Neural cell (in vitro differentiated cells): ENCODE measurements at regions not wholly inside any gene's neighbourhood (a gene's known extent, or its start where the extent isn't known, plus 50 kb on each side); places are given as distances from the start of the nearest gene placed in this dataset.
"Not testable (repeated sequence)": the region's sequence is repeated elsewhere in the genome, so short reads cannot be mapped to it uniquely, and the experiment has no call there.

Experiments
- H2AFZ ChIP-seq: fragments of 200-600, 300-800 bp; sonication (generic), shearing (Covaris generic); 2 replicates; pipeline ENCODE4 v1.6.0; 2014; ENCODE audit warnings: low read depth, mild to moderate bottlenecking, antibody characterized with exemption, low read length, moderate library complexity
- H3F3A ChIP-seq: fragments of 200-600 bp; shearing (Covaris generic); 2 replicates; pipeline ENCODE4 v1.6.1; 2016; ENCODE audit warnings: mild to moderate bottlenecking, moderate library complexity, mixed read lengths, antibody characterized with exemption, low read length; ENCODE audit not compliant: insufficient read depth, poor library complexity, severe bottlenecking
- H3K27ac ChIP-seq: fragments of 200-600, 300-800 bp; sonication (generic), shearing (Covaris generic); 2 replicates; pipeline ENCODE4 v1.5.1; 2014; ENCODE audit warnings: mild to moderate bottlenecking, low read length, moderate library complexity
- H3K27me3 ChIP-seq: fragments of 300-800, 200-600 bp; sonication (generic), shearing (Covaris generic); 2 replicates; pipeline ENCODE4 v1.6.0; 2014; ENCODE audit warnings: mild to moderate bottlenecking, low read depth, low read length, moderate library complexity; ENCODE audit not compliant: insufficient read depth
- H3K36me3 ChIP-seq: fragments of 300-800, 200-600 bp; sonication (generic), shearing (Covaris generic); 2 replicates; pipeline ENCODE4 v1.5.1; 2014; ENCODE audit warnings: mild to moderate bottlenecking, antibody characterized with exemption, low read length, moderate library complexity; ENCODE audit not compliant: insufficient read depth
- H3K4me2 ChIP-seq: fragments of 300-800, 200-600 bp; sonication (generic), shearing (Covaris generic); 2 replicates; pipeline ENCODE4 v1.6.0; 2014; ENCODE audit warnings: mild to moderate bottlenecking, low read length
- H3K4me3 ChIP-seq: fragments of 300-800, 200-600 bp; sonication (generic), shearing (Covaris generic); 2 replicates; pipeline ENCODE4 v1.5.1; 2014; ENCODE audit warnings: mild to moderate bottlenecking, low read length, moderate library complexity
- H3K79me2 ChIP-seq: fragments of 200-600 bp; shearing (Covaris generic); replicated peaks from 2 replicates; pipeline ENCODE4 v1.6.0; 2014; ENCODE audit warnings: mild to moderate bottlenecking, low read length, moderate library complexity; ENCODE audit not compliant: insufficient read depth
- H3K9ac ChIP-seq: fragments of 300-800, 200-600 bp; sonication (generic), shearing (Covaris generic); 2 replicates; pipeline ENCODE4 v1.6.1; 2016; ENCODE audit warnings: mild to moderate bottlenecking, low read length, mixed read lengths
- H3K9me2 ChIP-seq: fragments of 200-600 bp; shearing (Covaris generic); 2 replicates; pipeline ENCODE4 v1.6.1; 2016; ENCODE audit warnings: mild to moderate bottlenecking, low read length, mixed read lengths; ENCODE audit not compliant: insufficient read depth
- H3K9me3 ChIP-seq: fragments of 200-600, 300-800 bp; sonication (generic), shearing (Covaris generic); 2 replicates; pipeline ENCODE4 v1.6.1; 2016; ENCODE audit warnings: mild to moderate bottlenecking, mixed run types, low read length, moderate library complexity, mixed read lengths
- H4K20me1 ChIP-seq: fragments of 200-600 bp; shearing (Covaris generic); 2 replicates; pipeline ENCODE4 v1.6.1; 2016; ENCODE audit warnings: mild to moderate bottlenecking, mixed run types; ENCODE audit not compliant: insufficient read depth
- CTCF ChIP-seq: fragments of 450-650 bp; IDR thresholded peaks from 2 replicates; pipeline ENCODE4 v1.5.1; 2014; ENCODE audit warnings: antibody characterized with exemption, mild to moderate bottlenecking, moderate library complexity; ENCODE audit not compliant: poor library complexity, severe bottlenecking
- EP300 ChIP-seq: fragments of 450-650 bp; conservative IDR thresholded peaks from 2 replicates; pipeline ENCODE4 v1.6.1; 2014; ENCODE audit warnings: antibody characterized with exemption, mild to moderate bottlenecking, moderate library complexity; ENCODE audit not compliant: poor library complexity, severe bottlenecking
- EZH2 ChIP-seq: fragments of 200-600, 300-800 bp; shearing (Covaris generic), sonication (generic); IDR thresholded peaks from 2 replicates; pipeline ENCODE4 v1.6.1; 2014; ENCODE audit warnings: antibody characterized with exemption, low read length, borderline replicate concordance, mild to moderate bottlenecking; ENCODE audit not compliant: insufficient read depth, poor library complexity, severe bottlenecking
- MXI1 ChIP-seq: fragments of 450-650 bp; conservative IDR thresholded peaks from 2 replicates; pipeline ENCODE4 v1.6.1; 2014; ENCODE audit warnings: antibody characterized with exemption, mild to moderate bottlenecking; ENCODE audit not compliant: poor library complexity, severe bottlenecking
- POLR2AphosphoS5 ChIP-seq: IDR thresholded peaks from 2 replicates; pipeline ENCODE4 v1.6.1; 2012
- RAD21 ChIP-seq: fragments of 450-650 bp; conservative IDR thresholded peaks from 2 replicates; pipeline ENCODE4 v1.6.1; 2014; ENCODE audit warnings: antibody characterized with exemption, mild to moderate bottlenecking, moderate library complexity
- SMC3 ChIP-seq: fragments of 450-650 bp; conservative IDR thresholded peaks from 2 replicates; pipeline ENCODE4 v1.6.1; 2014; ENCODE audit warnings: antibody characterized with exemption, mild to moderate bottlenecking, moderate library complexity; ENCODE audit not compliant: poor library complexity

GRCh38 chr1:104132382-104132973 lies 382.8 kb downstream of the AMY1C start:
- Histone ChIP-seq H3K27me3 (no peaks in the 10 kb centered on the region), H3K9me2 (no peaks in the 10 kb centered on the region), H4K20me1 (no peaks in the 10 kb centered on the region), H3K27ac (no peak overlapping the region), H3F3A (no peaks in the 10 kb centered on the region), H3K4me2 (no peak overlapping the region), H3K4me3 (no peak overlapping the region), H3K36me3 (no peaks in the 10 kb centered on the region), H3K9ac (no peak overlapping the region), H3K9me3 (no peaks in the 10 kb centered on the region), H2AFZ (no peak overlapping the region), H3K79me2 (no peaks in the 10 kb centered on the region)
- TF ChIP-seq RAD21 (peak; percentile 52), CTCF (peak; percentile 46), EZH2 (no peak), SMC3 (peak; percentile 53), POLR2AphosphoS5 (no peak), EP300 (no peak)

- not testable (repeated sequence) for H2AFZ ChIP-seq, H3K4me2 ChIP-seq
These were observed 385.3 kb downstream of the AMY1C start for GRCh38 chr1:104135036-104135435.

GRCh38 chr1:104136621-104137020 lies 386.9 kb downstream of the AMY1C start:
- no peaks in the 10 kb centered on the region for H3K36me3 ChIP-seq
- H3F3A ChIP-seq: no peaks in the 10 kb centered on the region
- H3K27me3 ChIP-seq: no peaks in the 10 kb centered on the region
- no peak overlapping the region for H2AFZ ChIP-seq
- TF ChIP-seq SMC3: no peak
- TF ChIP-seq RAD21: no peak
- TF ChIP-seq CTCF: no peak
- no peak for TF ChIP-seq MXI1
- TF ChIP-seq EP300: no peak
- no peak for TF ChIP-seq POLR2AphosphoS5
- H3K79me2 ChIP-seq: no peaks in the 10 kb centered on the region
- H3K4me2 ChIP-seq: no peak overlapping the region
- H3K9ac ChIP-seq: no peak overlapping the region
- H3K27ac ChIP-seq: no peak overlapping the region
- H4K20me1 ChIP-seq: no peaks in the 10 kb centered on the region
- no peaks in the 10 kb centered on the region for H3K9me2 ChIP-seq
- H3K4me3 ChIP-seq: no peak overlapping the region
- no peaks in the 10 kb centered on the region for H3K9me3 ChIP-seq

More at GRCh38 chr1:104135036-104135435, 385.3 kb downstream of the AMY1C start:
- not testable (repeated sequence) for H4K20me1 ChIP-seq, H3K36me3 ChIP-seq, H3K27ac ChIP-seq, H3K9ac ChIP-seq, H3K27me3 ChIP-seq, H3K4me3 ChIP-seq, H3K9me2 ChIP-seq, H3K9me3 ChIP-seq, H3F3A ChIP-seq, H3K79me2 ChIP-seq
